Fibroblast of skin of right quadriceps (primary cell): ENCODE measurements at regions not wholly inside any gene's neighbourhood (a gene's known extent, or its start where the extent isn't known, plus 50 kb on each side); places are given as distances from the start of the nearest gene placed in this dataset.
"Not testable (repeated sequence)": the region's sequence is repeated elsewhere in the genome, so short reads cannot be mapped to it uniquely, and the experiment has no call there.

Source experiments
- DNase-seq: peaks from one replicate; pipeline ENCODE4 v3.0.0-alpha.2; 2013

- DNase-seq, result no peak
These were observed 199.3 kb upstream of the CMC1 start for GRCh38 chr3:28042095-28042635.

GRCh38 chr3:28042707-28043106 lies 198.7 kb upstream of the CMC1 start:
- DNase-seq, result no peak

GRCh38 chr3:28050120-28050519 lies 191.3 kb upstream of the CMC1 start:
- no peak for DNase-seq

- DNase-seq, result peak; percentile 74
These were observed 190.5 kb upstream of the CMC1 start for GRCh38 chr3:28050885-28051284.

- DNase-seq, result peak; percentile 87
These were observed 187.7 kb upstream of the CMC1 start for GRCh38 chr3:28053759-28054158.

- DNase-seq, result no peak
These were observed 184.6 kb upstream of the CMC1 start for GRCh38 chr3:28056806-28057205.

- DNase-seq, result no peak
These were observed 183.9 kb upstream of the CMC1 start for GRCh38 chr3:28057539-28057938.

- not testable (repeated sequence) for DNase-seq
These were observed 182.2 kb upstream of the CMC1 start for GRCh38 chr3:28059199-28059598.

- no peak for DNase-seq
These were observed 175.4 kb upstream of the CMC1 start for GRCh38 chr3:28066020-28066419.

- DNase-seq, result no peak
These were observed 174.4 kb upstream of the CMC1 start for GRCh38 chr3:28067014-28067413.

- DNase-seq, result no peak
These were observed 173.1 kb upstream of the CMC1 start for GRCh38 chr3:28068342-28068741.

- no peak for DNase-seq
These were observed 172.0 kb upstream of the CMC1 start for GRCh38 chr3:28069438-28069837.

GRCh38 chr3:28076246-28076645 lies 165.2 kb upstream of the CMC1 start:
- no peak for DNase-seq

- peak; percentile 5 for DNase-seq
These were observed 163.8 kb upstream of the CMC1 start for GRCh38 chr3:28077572-28077971.

GRCh38 chr3:28078536-28078935 lies 162.9 kb upstream of the CMC1 start:
- DNase-seq, result no peak

- DNase-seq, result no peak
These were observed 160.7 kb upstream of the CMC1 start for GRCh38 chr3:28080716-28081115.

- DNase-seq, result no peak
These were observed 159.9 kb upstream of the CMC1 start for GRCh38 chr3:28081533-28081947.

- no peak for DNase-seq
These were observed 153.8 kb upstream of the CMC1 start for GRCh38 chr3:28087591-28087990.

GRCh38 chr3:28088811-28089526 lies 152.4 kb upstream of the CMC1 start:
- no peak for DNase-seq

- no peak for DNase-seq
These were observed 151.9 kb upstream of the CMC1 start for GRCh38 chr3:28089527-28089897.

- no peak for DNase-seq
These were observed 142.1 kb upstream of the CMC1 start for GRCh38 chr3:28099296-28099695.

GRCh38 chr3:28101705-28102104 lies 139.7 kb upstream of the CMC1 start:
- no peak for DNase-seq

- DNase-seq, result no peak
These were observed 137.6 kb upstream of the CMC1 start for GRCh38 chr3:28103861-28104260.

- DNase-seq, result no peak
These were observed 136.4 kb upstream of the CMC1 start for GRCh38 chr3:28104896-28105534.

- no peak for DNase-seq
These were observed 131.6 kb upstream of the CMC1 start for GRCh38 chr3:28109829-28110228.
